ENCODE measurements at regions not wholly inside any gene's neighbourhood (a gene's known extent, or its start where the extent isn't known, plus 50 kb on each side); places are given as distances from the start of the nearest gene placed in this dataset.
"Not testable (repeated sequence)": the region's sequence is repeated elsewhere in the genome, so short reads cannot be mapped to it uniquely, and the experiment has no call there.

DNA sequence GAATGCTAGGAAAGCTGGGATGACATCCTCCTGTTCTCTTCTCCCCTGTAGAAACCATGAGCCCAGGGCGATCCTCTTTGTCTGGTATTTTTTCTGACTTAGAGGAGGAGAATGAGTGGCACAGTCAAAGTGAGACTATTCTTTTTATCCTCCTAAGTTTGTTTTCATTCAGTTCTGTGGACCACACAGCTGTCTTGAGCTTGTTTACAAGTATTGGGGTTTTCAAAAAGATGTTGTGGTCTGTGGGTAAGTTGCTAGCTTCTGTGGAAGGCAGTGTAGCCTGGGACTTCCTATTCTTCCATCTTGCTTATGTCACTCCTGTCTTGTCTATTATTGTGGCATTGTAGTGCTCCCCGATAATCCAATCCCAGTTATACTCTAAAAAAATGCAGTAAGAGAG, 223.0 kb downstream of the PAPSS1 start:
- Histone ChIP-seq H3K4me1 (no peaks in the 10 kb centered on the region), H3K4me3 (no peak overlapping the region), H3K27me3 (ENCODE audit: low read depth) (peaks cover 4% of the 10 kb centered on the region; the same call in 1 of the 2 replicates), H3K9me3 (no peaks in the 10 kb centered on the region), H3K36me3 (replicated peaks) (no peaks in the 10 kb centered on the region)
- no peak for DNase-seq (ENCODE audit: low spot score in 2 of 2)
- in situ Hi-C loops (cut with MboI; ENCODE audit: low sequenced_read_pairs), result no loop called here

DNA sequence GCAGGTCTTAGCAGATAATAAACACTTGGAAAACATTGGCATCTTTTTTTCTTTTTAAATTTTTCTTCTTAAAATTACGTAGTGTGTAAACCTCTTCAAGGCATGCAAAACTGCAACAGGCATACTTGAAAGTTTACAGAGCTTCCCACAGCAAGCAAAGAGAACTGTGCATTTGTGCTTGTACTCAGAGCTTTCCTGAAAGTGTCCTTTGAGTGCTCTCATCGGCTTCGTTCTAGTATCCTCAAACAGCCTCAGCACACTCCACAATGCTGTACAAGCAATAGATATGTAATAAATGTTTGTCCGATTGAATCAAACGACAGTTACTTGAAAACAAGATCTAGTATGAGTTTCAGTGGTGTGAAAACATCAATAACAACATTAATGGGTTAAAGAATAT, 227.5 kb downstream of the PAPSS1 start:
- H3K4me1 ChIP-seq, result no peaks in the 10 kb centered on the region
- H3K4me3 ChIP-seq, result no peak overlapping the region

GRCh38 chr4:107490116-107490515, 229.9 kb downstream of the PAPSS1 start:
- in situ Hi-C loops (cut with MboI; ENCODE audit: low sequenced_read_pairs), result no loop called here
- H3K27me3 ChIP-seq (ENCODE audit: low read depth), result no peaks in the 10 kb centered on the region
- H3K4me1 ChIP-seq, result no peaks in the 10 kb centered on the region
- no peak for DNase-seq (ENCODE audit: low spot score in 2 of 2)
- H3K4me3 ChIP-seq, result no peak overlapping the region
- no peaks in the 10 kb centered on the region for H3K36me3 ChIP-seq (replicated peaks)
- H3K9me3 ChIP-seq, result no peaks in the 10 kb centered on the region

More for the DNA sequence above, 227.5 kb downstream of the PAPSS1 start:
- H3K9me3 ChIP-seq, result no peaks in the 10 kb centered on the region
- in situ Hi-C loops (cut with MboI; ENCODE audit: low sequenced_read_pairs), result no loop called here
- H3K36me3 ChIP-seq (replicated peaks), result no peaks in the 10 kb centered on the region
- no peaks in the 10 kb centered on the region; the same call in 1 of the 2 replicates for H3K27me3 ChIP-seq (ENCODE audit: low read depth)
- DNase-seq (ENCODE audit: low spot score in 2 of 2), result no peak

GRCh38 chr4:107483621-107484020, 236.4 kb downstream of the PAPSS1 start:
- DNase-seq (ENCODE audit: low spot score in 2 of 2); H3K4me1 ChIP-seq; H3K36me3 ChIP-seq (replicated peaks); H3K27me3 ChIP-seq (ENCODE audit: low read depth); in situ Hi-C loops (cut with MboI; ENCODE audit: low sequenced_read_pairs); H3K4me3 ChIP-seq; H3K9me3 ChIP-seq: not testable (repeated sequence)

DNA sequence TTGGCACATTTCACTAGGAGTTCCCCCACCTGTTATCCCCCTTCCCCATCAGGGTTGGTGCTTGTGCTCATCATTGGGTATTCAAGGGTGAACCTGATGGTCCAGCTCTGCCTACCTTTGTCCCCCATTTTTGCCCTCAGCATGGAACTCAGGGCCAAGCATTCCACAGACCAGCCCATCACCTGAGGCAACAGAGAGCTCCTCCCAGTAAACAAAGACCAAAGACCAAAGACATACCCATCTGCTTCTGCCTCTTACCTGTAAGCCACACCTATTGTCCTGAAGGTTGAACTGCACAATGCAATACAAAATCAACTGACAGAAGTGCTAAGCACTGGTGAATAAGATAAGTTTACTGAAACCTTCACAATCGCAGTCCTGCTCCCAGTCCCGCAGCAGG, 237.5 kb downstream of the PAPSS1 start:
- in situ Hi-C loops (cut with MboI; ENCODE audit: low sequenced_read_pairs), result no loop called here
- no peaks in the 10 kb centered on the region for H3K36me3 ChIP-seq (replicated peaks)
- H3K27me3 ChIP-seq (ENCODE audit: low read depth), result no peaks in the 10 kb centered on the region

DNA sequence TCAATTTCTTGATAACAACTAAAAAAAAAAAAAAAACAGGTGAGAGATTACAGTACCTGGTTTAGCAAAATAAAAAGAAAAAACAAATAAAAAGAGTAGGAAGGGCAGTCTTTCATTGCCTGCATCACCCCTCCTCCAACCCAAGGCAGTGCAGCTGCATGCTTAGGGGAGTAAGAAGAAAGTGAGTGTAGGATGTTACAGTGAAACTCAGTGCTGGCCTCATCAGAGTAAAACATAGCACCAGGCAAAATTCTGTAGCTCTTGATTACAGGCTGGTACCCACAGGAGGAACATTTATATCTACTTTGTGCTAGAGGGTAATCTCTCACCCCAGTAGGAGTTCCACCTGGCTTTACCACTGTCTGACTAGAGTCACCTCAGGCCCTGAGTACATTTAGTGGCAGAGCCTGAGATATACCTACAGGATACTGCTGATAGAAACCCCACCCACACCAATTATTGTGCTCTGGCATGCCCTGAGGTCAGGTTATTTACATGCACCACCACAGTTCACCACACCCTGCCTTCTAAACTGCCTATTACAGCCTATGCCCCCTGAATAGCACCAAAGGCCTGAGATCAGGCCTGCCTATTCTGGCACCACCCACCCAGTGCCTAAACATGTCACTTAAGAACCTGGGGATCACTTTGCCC, 241.6 kb downstream of the PAPSS1 start:
- Histone ChIP-seq H3K36me3 (replicated peaks) (no peaks in the 10 kb centered on the region), H3K9me3 (no peaks in the 10 kb centered on the region), H3K27me3 (ENCODE audit: low read depth) (no peaks in the 10 kb centered on the region), H3K4me3 (no peak overlapping the region), H3K4me1 (no peaks in the 10 kb centered on the region)
- in situ Hi-C loops (cut with MboI; ENCODE audit: low sequenced_read_pairs), result no loop called here
- DNase-seq (ENCODE audit: low spot score in 2 of 2), result no peak

More for the DNA sequence above, 237.5 kb downstream of the PAPSS1 start:
- H3K9me3 ChIP-seq, result no peaks in the 10 kb centered on the region
- DNase-seq (ENCODE audit: low spot score in 2 of 2), result no peak
- no peaks in the 10 kb centered on the region for H3K4me1 ChIP-seq
- H3K4me3 ChIP-seq, result no peak overlapping the region

- no peak for DNase-seq (ENCODE audit: low spot score in 2 of 2)
- Histone ChIP-seq H3K36me3 (replicated peaks) (no peaks in the 10 kb centered on the region), H3K27me3 (ENCODE audit: low read depth) (no peaks in the 10 kb centered on the region), H3K4me1 (no peaks in the 10 kb centered on the region), H3K9me3 (no peaks in the 10 kb centered on the region), H3K4me3 (no peak overlapping the region)
- in situ Hi-C loops (cut with MboI; ENCODE audit: low sequenced_read_pairs), result no loop called here
Measured at GRCh38 chr4:107473126-107473525, 246.9 kb downstream of the PAPSS1 start.

- no peaks in the 10 kb centered on the region for H3K9me3 ChIP-seq
- DNase-seq (ENCODE audit: low spot score in 2 of 2), result no peak
- H3K4me1 ChIP-seq, result no peaks in the 10 kb centered on the region
- in situ Hi-C loops (cut with MboI; ENCODE audit: low sequenced_read_pairs), result no loop called here
- no peaks in the 10 kb centered on the region for H3K27me3 ChIP-seq (ENCODE audit: low read depth)
- no peaks in the 10 kb centered on the region for H3K36me3 ChIP-seq (replicated peaks)
- H3K4me3 ChIP-seq, result no peak overlapping the region
Measured at GRCh38 chr4:107472265-107472948, 247.6 kb downstream of the PAPSS1 start.

DNA sequence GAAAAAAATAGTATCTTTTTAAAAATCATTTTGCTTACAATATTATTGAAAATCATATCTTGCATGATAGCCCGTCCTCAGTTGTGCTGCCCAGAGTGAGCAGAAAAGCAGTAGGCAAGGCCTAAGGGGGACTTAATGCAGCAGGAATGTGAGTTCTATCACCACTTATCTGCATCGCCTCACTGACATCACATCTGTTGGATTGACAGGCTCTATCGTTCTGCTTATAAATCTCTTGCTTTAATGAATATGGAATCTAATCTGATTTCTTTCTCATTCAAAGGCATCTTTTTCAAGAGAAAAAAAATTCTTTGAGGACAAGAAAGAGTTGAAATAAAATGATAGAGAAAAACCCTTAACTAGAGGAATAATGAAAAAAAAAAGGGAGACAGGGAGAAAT, 249.9 kb downstream of the PAPSS1 start:
- DNase-seq (ENCODE audit: low spot score in 2 of 2), result no peak
- in situ Hi-C loops (cut with MboI; ENCODE audit: low sequenced_read_pairs), result no loop called here
- Histone ChIP-seq H3K4me3 (no peak overlapping the region), H3K36me3 (replicated peaks) (no peaks in the 10 kb centered on the region), H3K27me3 (ENCODE audit: low read depth) (no peaks in the 10 kb centered on the region), H3K9me3 (no peaks in the 10 kb centered on the region), H3K4me1 (no peaks in the 10 kb centered on the region)

DNA sequence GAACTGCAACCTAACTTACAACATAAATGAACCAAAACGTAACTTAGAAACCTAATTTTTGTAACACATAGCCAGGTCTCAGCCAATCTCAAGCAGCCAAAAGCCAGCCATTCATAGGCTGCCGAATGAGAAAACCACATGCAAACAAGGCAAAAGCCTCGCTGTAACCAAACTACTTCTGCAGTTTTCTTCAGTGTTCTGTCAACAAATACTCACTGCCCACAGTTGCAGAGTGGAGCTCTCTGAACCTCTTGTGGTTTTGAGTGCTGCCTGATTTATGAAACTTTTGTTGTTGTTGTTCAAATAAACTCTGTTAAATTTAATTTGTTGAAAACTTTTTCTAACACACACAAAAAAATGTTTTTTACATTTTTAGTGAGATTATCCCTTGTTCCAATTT, 251.2 kb downstream of the PAPSS1 start:
- DNase-seq (ENCODE audit: low spot score in 2 of 2), result no peak
- H3K4me3 ChIP-seq, result no peak overlapping the region

GRCh38 chr4:107468156-107468555, 251.9 kb downstream of the PAPSS1 start:
- no peaks in the 10 kb centered on the region for H3K27me3 ChIP-seq (ENCODE audit: low read depth)
- DNase-seq (ENCODE audit: low spot score in 2 of 2), result no peak
- no peaks in the 10 kb centered on the region for H3K9me3 ChIP-seq
- H3K4me3 ChIP-seq, result no peak overlapping the region
- H3K4me1 ChIP-seq, result no peaks in the 10 kb centered on the region
- in situ Hi-C loops (cut with MboI; ENCODE audit: low sequenced_read_pairs), result no loop called here
- no peaks in the 10 kb centered on the region for H3K36me3 ChIP-seq (replicated peaks)

More for the DNA sequence above, 251.2 kb downstream of the PAPSS1 start:
- Histone ChIP-seq H3K9me3 (no peaks in the 10 kb centered on the region), H3K36me3 (replicated peaks) (no peaks in the 10 kb centered on the region), H3K27me3 (ENCODE audit: low read depth) (no peaks in the 10 kb centered on the region), H3K4me1 (no peaks in the 10 kb centered on the region)
- in situ Hi-C loops (cut with MboI; ENCODE audit: low sequenced_read_pairs), result no loop called here

GRCh38 chr4:107467461-107467860, 252.6 kb downstream of the PAPSS1 start:
- H3K9me3 ChIP-seq, result no peaks in the 10 kb centered on the region
- H3K4me1 ChIP-seq, result no peaks in the 10 kb centered on the region
- DNase-seq (ENCODE audit: low spot score in 2 of 2), result no peak
- H3K36me3 ChIP-seq (replicated peaks), result no peaks in the 10 kb centered on the region
- in situ Hi-C loops (cut with MboI; ENCODE audit: low sequenced_read_pairs), result no loop called here
- no peaks in the 10 kb centered on the region for H3K27me3 ChIP-seq (ENCODE audit: low read depth)
- H3K4me3 ChIP-seq, result no peak overlapping the region

GRCh38 chr4:107458194-107458593, 261.8 kb downstream of the PAPSS1 start:
- H3K9me3 ChIP-seq, result no peaks in the 10 kb centered on the region
- no peaks in the 10 kb centered on the region for H3K36me3 ChIP-seq (replicated peaks)
- in situ Hi-C loops (cut with MboI; ENCODE audit: low sequenced_read_pairs), result no loop called here
- DNase-seq (ENCODE audit: low spot score in 2 of 2), result no peak
- no peak overlapping the region for H3K4me3 ChIP-seq
- H3K4me1 ChIP-seq, result no peaks in the 10 kb centered on the region
- H3K27me3 ChIP-seq (ENCODE audit: low read depth), result no peaks in the 10 kb centered on the region

DNA sequence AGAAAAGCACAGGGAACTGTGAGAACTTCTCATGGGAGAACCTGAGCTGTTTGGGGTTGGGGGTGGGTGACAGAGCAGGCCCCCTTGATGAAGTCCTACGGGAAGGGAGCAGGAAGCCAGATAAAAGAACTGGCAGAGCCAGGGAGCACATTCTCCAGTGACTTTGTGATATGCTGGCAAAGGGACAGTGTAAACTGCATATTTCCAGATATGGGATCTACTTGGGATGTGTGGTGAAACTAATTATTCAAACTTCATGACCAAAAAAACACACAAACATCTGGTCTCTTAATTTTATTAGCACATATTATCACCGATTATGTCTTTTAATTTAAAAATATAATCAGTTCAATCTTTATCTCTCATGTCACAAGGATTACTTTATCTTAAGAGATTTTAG, 266.0 kb downstream of the PAPSS1 start:
- in situ Hi-C loops (cut with MboI; ENCODE audit: low sequenced_read_pairs), result no loop called here
- no peak overlapping the region for H3K4me3 ChIP-seq
- DNase-seq (ENCODE audit: low spot score in 2 of 2), result no peak
- H3K4me1 ChIP-seq, result no peaks in the 10 kb centered on the region
- H3K9me3 ChIP-seq, result no peaks in the 10 kb centered on the region
- 0 out of 2 replicates have a peak, but pooled peaks cover 2% of the 10 kb centered on the region for H3K27me3 ChIP-seq (ENCODE audit: low read depth)
- H3K36me3 ChIP-seq (replicated peaks), result no peaks in the 10 kb centered on the region
